Glomerular visceral epithelial cell (primary cell): ENCODE measurements at regions not wholly inside any gene's neighbourhood (a gene's known extent, or its start where the extent isn't known, plus 50 kb on each side); places are given as distances from the start of the nearest gene placed in this dataset.
A peak's percentile ranks its signal among the peaks of the same experiment; 100 is the strongest.

Experiments
- DNase-seq: peaks from one replicate; pipeline ENCODE4 v3.0.0-alpha.2; 2016; ENCODE audit errors: extremely low spot score

GRCh38 chr15:98447069-98447468 lies 201.3 kb upstream of the IGF1R start:
- DNase-seq: no peak

GRCh38 chr15:98451236-98451635 lies 197.1 kb upstream of the IGF1R start:
- no peak for DNase-seq

- no peak for DNase-seq
These were observed 196.1 kb upstream of the IGF1R start for GRCh38 chr15:98452238-98452637.

GRCh38 chr15:98455904-98456303 lies 192.4 kb upstream of the IGF1R start:
- DNase-seq: no peak

GRCh38 chr15:98476559-98476958 lies 171.8 kb upstream of the IGF1R start:
- no peak for DNase-seq

GRCh38 chr15:98480844-98481243 lies 167.5 kb upstream of the IGF1R start:
- no peak for DNase-seq

GRCh38 chr15:98483575-98484130 lies 164.7 kb upstream of the IGF1R start:
- DNase-seq: no peak

- DNase-seq: no peak
These were observed 163.4 kb upstream of the IGF1R start for GRCh38 chr15:98484914-98485313.

- no peak for DNase-seq
These were observed 162.9 kb upstream of the IGF1R start for GRCh38 chr15:98485451-98485850.

- no peak for DNase-seq
These were observed 154.3 kb upstream of the IGF1R start for GRCh38 chr15:98493966-98494511.

GRCh38 chr15:98501192-98501591 lies 147.1 kb upstream of the IGF1R start:
- no peak for DNase-seq

GRCh38 chr15:98501632-98502031 lies 146.7 kb upstream of the IGF1R start:
- no peak for DNase-seq

- no peak for DNase-seq
These were observed 144.4 kb upstream of the IGF1R start for GRCh38 chr15:98503970-98504369.

- no peak for DNase-seq
These were observed 143.3 kb upstream of the IGF1R start for GRCh38 chr15:98504998-98505397.

- no peak for DNase-seq
These were observed 142.7 kb upstream of the IGF1R start for GRCh38 chr15:98505611-98506031.

- no peak for DNase-seq
These were observed 142.2 kb upstream of the IGF1R start for GRCh38 chr15:98506172-98506571.

- no peak for DNase-seq
These were observed 141.6 kb upstream of the IGF1R start for GRCh38 chr15:98506711-98507110.

GRCh38 chr15:98513428-98513986 lies 134.8 kb upstream of the IGF1R start:
- DNase-seq: no peak

- DNase-seq: no peak
These were observed 134.2 kb upstream of the IGF1R start for GRCh38 chr15:98514034-98514622.

- peak; percentile 77 for DNase-seq
These were observed 129.3 kb upstream of the IGF1R start for GRCh38 chr15:98518823-98519561.

GRCh38 chr15:98519767-98520550 lies 128.4 kb upstream of the IGF1R start:
- no peak for DNase-seq

GRCh38 chr15:98522127-98522526 lies 126.2 kb upstream of the IGF1R start:
- DNase-seq: no peak
